Left ventricle myocardium inferior (tissue), 1 donor: ENCODE measurements at regions not wholly inside any gene's neighbourhood (a gene's known extent, or its start where the extent isn't known, plus 50 kb on each side); places are given as distances from the start of the nearest gene placed in this dataset.
"Not testable (repeated sequence)": the region's sequence is repeated elsewhere in the genome, so short reads cannot be mapped to it uniquely, and the experiment has no call there.

ENCODE experiments used
- DNase-seq: peaks from one replicate; pipeline ENCODE4 v3.0.0-alpha.2; 2020
- H3K27ac ChIP-seq: fragments of 200-600 bp; replicated peaks from 2 replicates; pipeline ENCODE4 v1.8.0; 2021
- H3K27me3 ChIP-seq: fragments of 200-600 bp; 2 replicates; pipeline ENCODE4 v1.8.0; 2021; ENCODE audit warnings: low read depth
- H3K36me3 ChIP-seq: fragments of 200-600 bp; 2 replicates; pipeline ENCODE4 v1.8.0; 2021
- H3K4me1 ChIP-seq: fragments of 200-600 bp; 2 replicates; pipeline ENCODE4 v1.8.0; 2021
- H3K4me3 ChIP-seq: fragments of 200-600 bp; 2 replicates; pipeline ENCODE4 v1.8.0; 2021; ENCODE audit warnings: mild to moderate bottlenecking, moderate library complexity
- H3K9me3 ChIP-seq: fragments of 200-600 bp; replicated peaks from 2 replicates; pipeline ENCODE4 v1.8.0; 2021
- intact Hi-C: fragments of 100-400 bp; cut with micrococcal nuclease; formaldehyde crosslinking; loops from one replicate; pipeline ENCODE4 v1.11.0; 2022
- TF ChIP-seq, protein P1 (sequence below): fragments of 200-600 bp; IDR thresholded peaks from 2 replicates; pipeline ENCODE4 v1.8.0; 2021; ENCODE audit warnings: antibody characterized with exemption, mild to moderate bottlenecking, borderline replicate concordance
- donor health status: DM: no; HTN: yes; CAD: no; lungs with severe emphysema.

DNA sequence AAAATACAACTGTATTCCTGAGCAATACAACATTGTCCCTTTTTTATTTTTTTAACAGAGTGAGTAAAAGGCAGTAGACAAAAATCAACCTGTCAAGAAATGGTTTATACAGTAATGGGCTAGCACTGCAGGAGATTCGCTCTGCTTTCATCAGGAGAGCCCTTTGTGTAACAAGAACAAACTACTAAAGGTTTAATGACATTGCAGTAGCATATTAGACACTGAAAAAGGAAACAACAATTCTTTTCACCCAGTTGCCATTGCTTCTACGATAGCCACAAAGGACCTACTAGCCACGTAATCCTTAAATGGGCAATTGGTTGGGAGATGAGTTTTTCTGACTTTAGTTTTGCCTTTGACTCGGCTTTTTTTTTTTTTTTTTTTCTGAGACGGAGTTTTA, 319.8 kb upstream of the TRPM3 start:
- Histone ChIP-seq H3K36me3 (no peaks in the 10 kb centered on the region), H3K27me3 (peaks cover 40% of the 10 kb centered on the region), H3K27ac (no peak overlapping the region), H3K4me1 (no peaks in the 10 kb centered on the region), H3K9me3 (no peaks in the 10 kb centered on the region), H3K4me3 (no peak overlapping the region)
- TF ChIP-seq, protein P1, sequence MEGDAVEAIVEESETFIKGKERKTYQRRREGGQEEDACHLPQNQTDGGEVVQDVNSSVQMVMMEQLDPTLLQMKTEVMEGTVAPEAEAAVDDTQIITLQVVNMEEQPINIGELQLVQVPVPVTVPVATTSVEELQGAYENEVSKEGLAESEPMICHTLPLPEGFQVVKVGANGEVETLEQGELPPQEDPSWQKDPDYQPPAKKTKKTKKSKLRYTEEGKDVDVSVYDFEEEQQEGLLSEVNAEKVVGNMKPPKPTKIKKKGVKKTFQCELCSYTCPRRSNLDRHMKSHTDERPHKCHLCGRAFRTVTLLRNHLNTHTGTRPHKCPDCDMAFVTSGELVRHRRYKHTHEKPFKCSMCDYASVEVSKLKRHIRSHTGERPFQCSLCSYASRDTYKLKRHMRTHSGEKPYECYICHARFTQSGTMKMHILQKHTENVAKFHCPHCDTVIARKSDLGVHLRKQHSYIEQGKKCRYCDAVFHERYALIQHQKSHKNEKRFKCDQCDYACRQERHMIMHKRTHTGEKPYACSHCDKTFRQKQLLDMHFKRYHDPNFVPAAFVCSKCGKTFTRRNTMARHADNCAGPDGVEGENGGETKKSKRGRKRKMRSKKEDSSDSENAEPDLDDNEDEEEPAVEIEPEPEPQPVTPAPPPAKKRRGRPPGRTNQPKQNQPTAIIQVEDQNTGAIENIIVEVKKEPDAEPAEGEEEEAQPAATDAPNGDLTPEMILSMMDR = no peak
- intact Hi-C loops = no loop called here
- no peak for DNase-seq

DNA sequence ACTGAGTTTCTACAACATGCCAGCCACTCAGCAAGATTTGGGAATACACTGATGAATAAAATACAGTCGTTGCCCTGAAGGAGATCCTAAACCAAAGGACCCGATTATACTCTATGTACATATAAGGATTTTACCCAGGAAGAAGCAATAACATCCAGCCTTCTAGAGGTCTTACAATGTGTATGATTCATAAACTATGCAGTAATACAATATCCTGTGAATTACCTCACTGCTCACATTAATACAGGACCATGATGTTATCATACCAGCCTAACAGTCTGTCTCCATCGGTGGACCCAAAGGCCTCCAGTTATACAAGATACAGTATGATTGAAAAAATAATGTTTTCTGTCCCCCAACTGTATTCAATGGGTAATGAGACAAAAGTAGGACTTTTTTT, 310.5 kb upstream of the TRPM3 start:
- TF ChIP-seq, protein P1 = no peak
- H3K4me3 ChIP-seq = no peak overlapping the region
- H3K4me1 ChIP-seq = no peaks in the 10 kb centered on the region
- intact Hi-C loops = no loop called here
- H3K36me3 ChIP-seq = no peaks in the 10 kb centered on the region
- DNase-seq = no peak
- H3K27ac ChIP-seq = no peak overlapping the region
- peaks cover 7% of the 10 kb centered on the region for H3K9me3 ChIP-seq
- H3K27me3 ChIP-seq = no peaks in the 10 kb centered on the region

DNA sequence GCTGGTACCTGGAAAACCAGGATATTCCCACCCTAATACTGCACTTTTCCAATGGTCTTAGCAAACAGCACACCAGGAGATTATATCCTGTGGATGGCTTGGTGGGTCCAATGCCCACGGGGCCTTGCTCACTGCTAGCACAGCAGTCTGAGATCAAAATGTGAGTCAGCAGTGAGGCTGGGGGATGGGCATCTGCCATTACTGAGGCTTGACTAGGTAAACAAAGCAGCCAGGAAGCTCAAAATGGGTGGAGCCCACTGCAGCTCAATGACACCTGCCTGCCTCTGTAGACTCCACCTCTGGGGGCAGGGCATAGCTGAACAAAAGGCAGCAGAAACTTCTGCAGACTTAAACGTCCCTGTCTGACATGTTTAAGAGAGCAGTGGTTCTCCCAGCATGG, 285.9 kb upstream of the TRPM3 start:
- intact Hi-C loops, H3K27me3 ChIP-seq, H3K9me3 ChIP-seq, H3K4me1 ChIP-seq, DNase-seq, H3K4me3 ChIP-seq, H3K36me3 ChIP-seq, H3K27ac ChIP-seq: not testable (repeated sequence)

DNA sequence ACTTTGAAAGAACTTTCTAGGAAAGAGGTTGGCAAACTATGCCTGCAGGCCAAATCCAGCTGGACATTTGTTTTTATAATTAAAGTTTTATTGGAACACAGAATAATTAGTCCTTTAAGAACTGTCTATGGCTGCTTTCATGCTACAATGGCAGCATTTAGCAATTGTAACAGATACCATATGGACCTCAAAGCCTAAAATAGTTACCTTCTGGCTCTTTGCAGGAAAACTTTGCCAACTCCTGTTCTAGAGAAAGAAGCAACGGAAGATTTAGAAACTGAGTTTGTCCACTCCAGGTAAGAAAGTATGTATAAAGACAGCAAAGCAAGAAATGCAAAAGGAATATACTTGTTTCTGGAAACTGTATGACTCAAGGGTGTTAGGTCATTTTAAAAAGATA, 281.7 kb upstream of the TRPM3 start:
- TF ChIP-seq, protein P1 = no peak
- H3K27me3 ChIP-seq = no peaks in the 10 kb centered on the region
- peaks cover 6% of the 10 kb centered on the region for H3K9me3 ChIP-seq
- H3K27ac ChIP-seq = no peak overlapping the region
- no peaks in the 10 kb centered on the region for H3K4me1 ChIP-seq
- H3K4me3 ChIP-seq = no peak overlapping the region
- H3K36me3 ChIP-seq = no peaks in the 10 kb centered on the region
- DNase-seq = no peak
- intact Hi-C loops = no loop called here

DNA sequence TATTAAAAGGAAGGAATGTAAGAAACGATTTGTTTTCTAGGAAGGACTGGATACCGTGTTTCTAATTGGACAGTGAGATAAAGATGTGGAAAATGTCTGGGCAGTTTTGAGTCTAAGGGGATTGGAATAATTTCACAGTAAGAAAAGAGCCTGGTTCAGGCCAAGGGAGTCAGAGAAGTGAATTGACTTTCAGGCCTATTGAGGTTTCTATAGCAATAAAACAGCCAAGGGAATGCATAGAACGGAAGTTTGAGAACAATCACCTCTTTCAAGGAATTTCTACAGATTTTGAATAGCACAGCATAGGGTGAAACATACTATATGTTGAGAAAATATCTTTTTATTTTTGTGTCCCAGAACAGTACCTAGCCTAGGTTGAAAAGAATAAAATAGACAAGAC, 271.6 kb upstream of the TRPM3 start:
- Histone ChIP-seq H3K27ac (no peak overlapping the region), H3K9me3 (no peaks in the 10 kb centered on the region), H3K4me3 (no peak overlapping the region), H3K4me1 (no peaks in the 10 kb centered on the region), H3K27me3 (no peaks in the 10 kb centered on the region), H3K36me3 (no peaks in the 10 kb centered on the region)
- TF ChIP-seq, protein P1 = no peak
- intact Hi-C loops = no loop called here
- no peak for DNase-seq

DNA sequence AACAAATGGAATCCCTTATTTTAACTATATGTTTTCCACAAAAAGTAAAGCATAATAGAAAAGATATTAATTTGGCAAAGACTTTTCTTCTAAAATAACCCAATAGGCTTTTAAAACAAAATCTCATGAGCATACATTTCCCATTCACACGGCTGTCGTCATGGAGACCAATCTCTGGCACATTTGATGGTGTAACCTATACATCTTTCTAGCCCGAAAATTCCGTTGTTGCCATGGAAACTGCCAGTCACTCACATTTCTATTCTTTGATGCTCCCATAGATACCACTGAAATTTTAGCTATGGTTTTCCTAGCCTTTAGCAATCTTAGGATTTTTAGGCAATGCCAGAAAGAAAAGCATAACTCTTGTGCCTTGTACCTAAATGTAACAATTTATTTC, 262.9 kb upstream of the TRPM3 start:
- H3K4me3 ChIP-seq = no peak overlapping the region
- H3K27me3 ChIP-seq = no peaks in the 10 kb centered on the region
- intact Hi-C loops = no loop called here
- no peaks in the 10 kb centered on the region for H3K9me3 ChIP-seq
- H3K36me3 ChIP-seq = no peaks in the 10 kb centered on the region
- no peaks in the 10 kb centered on the region for H3K4me1 ChIP-seq
- TF ChIP-seq, protein P1 = no peak
- no peak for DNase-seq
- H3K27ac ChIP-seq = no peak overlapping the region
